ENCODE measurements at regions not wholly inside any gene's neighbourhood (a gene's known extent, or its start where the extent isn't known, plus 50 kb on each side); places are given as distances from the start of the nearest gene placed in this dataset.
"Not testable (repeated sequence)": the region's sequence is repeated elsewhere in the genome, so short reads cannot be mapped to it uniquely, and the experiment has no call there.

DNA sequence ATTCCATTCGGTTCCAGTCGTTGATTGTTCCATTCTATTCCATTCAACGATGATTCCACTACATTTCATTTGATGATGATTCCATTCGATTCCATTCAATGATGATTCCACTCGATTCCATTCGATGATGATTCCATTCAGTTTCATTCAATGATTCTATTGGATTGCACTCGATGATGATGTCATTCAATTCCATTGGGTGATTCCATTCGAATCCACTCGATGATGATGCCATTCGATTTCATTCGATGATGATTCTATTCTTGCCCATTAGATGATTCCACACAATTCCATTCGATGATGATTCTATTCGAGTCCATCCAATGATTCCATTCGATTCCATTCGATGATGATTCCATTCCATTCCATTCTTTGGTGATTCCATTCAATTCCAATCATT lies 1283.7 kb downstream of the TP53TG3F start:
- Mint-ChIP-seq H3K4me1 (ENCODE audit: low read depth in 2 of 2) (no peaks in the 10 kb centered on the region), H3K9me3 (peaks cover 35% of the 10 kb centered on the region), H3K27ac (no peak overlapping the region), H3K4me3 (no peak overlapping the region), H3K27me3 (no peaks in the 10 kb centered on the region), H3K36me3 (peaks cover 39% of the 10 kb centered on the region)
- ATAC-seq (no peak), DNase-seq (ENCODE audit: low spot score) (no peak)

DNA sequence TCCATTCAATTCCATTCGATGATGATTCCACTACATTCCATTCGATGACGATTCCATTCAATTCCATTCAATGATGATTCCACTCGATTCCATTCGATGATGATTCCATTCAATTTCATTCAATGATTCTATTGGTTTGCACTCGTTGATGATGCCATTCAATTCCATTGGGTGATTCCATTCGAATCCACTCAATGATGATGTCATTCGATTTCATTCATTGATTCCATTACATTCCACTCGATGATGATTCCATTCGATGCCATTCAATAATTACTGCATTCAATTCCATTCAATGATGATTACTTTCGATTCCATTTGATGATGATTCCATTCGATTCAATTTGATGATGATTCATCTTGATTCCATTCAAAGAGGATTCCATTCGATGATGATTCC lies 1299.4 kb downstream of the TP53TG3F start:
- Mint-ChIP-seq H3K27ac (no peak overlapping the region), H3K9me3 (peaks cover 74% of the 10 kb centered on the region)
- no peak for ATAC-seq

DNA sequence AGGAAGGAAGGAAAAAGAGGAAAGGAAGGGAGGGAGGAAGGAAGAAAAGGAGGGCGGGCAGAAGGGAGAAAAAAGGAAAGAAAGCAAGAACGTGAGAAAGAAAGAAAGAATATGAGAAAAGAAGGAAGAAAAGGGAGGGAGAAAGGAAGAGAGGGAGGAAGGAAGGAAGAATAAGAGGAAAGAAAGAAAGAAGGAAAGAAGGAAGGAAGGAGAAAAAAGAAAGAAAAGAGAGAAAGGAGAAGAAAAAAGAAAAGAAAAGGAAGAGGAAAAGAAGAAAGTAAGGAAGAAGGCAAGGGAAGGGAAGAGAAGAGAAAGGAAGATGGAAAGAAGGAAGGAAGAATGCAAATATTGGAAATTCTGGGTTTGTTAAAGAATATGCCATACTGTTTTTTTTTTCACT lies 1332.4 kb downstream of the TP53TG3F start:
- H3K4me1 Mint-ChIP-seq (ENCODE audit: low read depth in 2 of 2); H3K27ac Mint-ChIP-seq; ATAC-seq; H3K27me3 Mint-ChIP-seq; H3K4me3 Mint-ChIP-seq; DNase-seq (ENCODE audit: low spot score): not testable (repeated sequence)
- H3K36me3 Mint-ChIP-seq, result peaks cover 29% of the 10 kb centered on the region
- H3K9me3 Mint-ChIP-seq, result peaks cover 22% of the 10 kb centered on the region

More for the DNA sequence above, 1299.4 kb downstream of the TP53TG3F start:
- Mint-ChIP-seq H3K4me3 (no peak overlapping the region), H3K27me3 (no peaks in the 10 kb centered on the region), H3K36me3 (peaks cover 68% of the 10 kb centered on the region), H3K4me1 (ENCODE audit: low read depth in 2 of 2) (no peaks in the 10 kb centered on the region)
- no peak for DNase-seq (ENCODE audit: low spot score)

DNA sequence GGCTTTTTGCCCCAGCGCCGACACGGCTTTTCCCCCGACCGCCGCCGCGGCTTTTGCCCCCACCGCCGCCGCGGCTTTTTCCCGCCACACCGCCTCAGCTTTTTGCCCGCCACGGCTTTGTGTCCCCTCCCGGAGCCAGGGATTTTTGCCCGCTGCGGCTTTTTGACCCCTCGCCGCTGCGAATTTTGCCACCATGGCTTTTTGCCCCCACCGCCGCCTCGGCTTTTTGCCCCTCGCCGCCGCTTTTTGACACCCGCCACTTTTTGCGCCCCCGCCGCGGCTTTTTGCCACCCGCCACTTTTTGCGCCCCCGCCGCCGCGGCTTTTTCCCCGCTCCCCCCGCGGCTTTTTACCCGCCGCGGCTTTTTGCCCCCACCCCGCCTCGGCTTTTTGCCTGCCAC lies 1342.5 kb downstream of the TP53TG3F start:
- peaks cover 7% of the 10 kb centered on the region for H3K9me3 Mint-ChIP-seq
- DNase-seq (ENCODE audit: low spot score) (no peak), ATAC-seq (no peak)
- H3K4me1 Mint-ChIP-seq (ENCODE audit: low read depth in 2 of 2), result no peaks in the 10 kb centered on the region
- H3K36me3 Mint-ChIP-seq, result peaks cover 5% of the 10 kb centered on the region
- no peaks in the 10 kb centered on the region for H3K27me3 Mint-ChIP-seq
- H3K27ac Mint-ChIP-seq, result no peak overlapping the region
- no peak overlapping the region for H3K4me3 Mint-ChIP-seq

DNA sequence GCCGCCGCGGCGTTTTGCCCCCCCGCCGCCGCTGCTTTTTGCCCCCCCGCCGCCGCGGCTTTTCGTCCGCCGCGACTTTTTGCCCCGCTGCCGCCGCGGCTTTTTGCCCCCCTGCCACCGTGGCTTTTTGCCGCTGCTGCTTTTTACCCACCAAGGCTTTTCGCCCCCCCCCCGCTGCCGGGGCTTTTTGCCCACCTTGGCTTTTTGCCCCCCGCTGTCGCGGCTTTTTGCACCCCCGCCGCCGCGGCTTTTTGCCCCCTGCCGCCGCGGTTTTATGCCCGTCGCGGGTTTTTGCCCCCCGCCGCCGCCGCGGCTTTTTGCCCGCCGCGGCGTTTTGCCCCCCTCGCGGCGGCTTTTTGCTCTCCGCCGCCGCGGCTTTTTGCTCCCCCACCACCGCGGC lies 1343.0 kb downstream of the TP53TG3F start:
- Mint-ChIP-seq H3K27ac (no peak overlapping the region), H3K4me3 (no peak overlapping the region), H3K27me3 (no peaks in the 10 kb centered on the region), H3K9me3 (peaks cover 7% of the 10 kb centered on the region), H3K36me3 (peaks cover 5% of the 10 kb centered on the region), H3K4me1 (ENCODE audit: low read depth in 2 of 2) (no peaks in the 10 kb centered on the region)
- ATAC-seq (no peak), DNase-seq (ENCODE audit: low spot score) (no peak)

DNA sequence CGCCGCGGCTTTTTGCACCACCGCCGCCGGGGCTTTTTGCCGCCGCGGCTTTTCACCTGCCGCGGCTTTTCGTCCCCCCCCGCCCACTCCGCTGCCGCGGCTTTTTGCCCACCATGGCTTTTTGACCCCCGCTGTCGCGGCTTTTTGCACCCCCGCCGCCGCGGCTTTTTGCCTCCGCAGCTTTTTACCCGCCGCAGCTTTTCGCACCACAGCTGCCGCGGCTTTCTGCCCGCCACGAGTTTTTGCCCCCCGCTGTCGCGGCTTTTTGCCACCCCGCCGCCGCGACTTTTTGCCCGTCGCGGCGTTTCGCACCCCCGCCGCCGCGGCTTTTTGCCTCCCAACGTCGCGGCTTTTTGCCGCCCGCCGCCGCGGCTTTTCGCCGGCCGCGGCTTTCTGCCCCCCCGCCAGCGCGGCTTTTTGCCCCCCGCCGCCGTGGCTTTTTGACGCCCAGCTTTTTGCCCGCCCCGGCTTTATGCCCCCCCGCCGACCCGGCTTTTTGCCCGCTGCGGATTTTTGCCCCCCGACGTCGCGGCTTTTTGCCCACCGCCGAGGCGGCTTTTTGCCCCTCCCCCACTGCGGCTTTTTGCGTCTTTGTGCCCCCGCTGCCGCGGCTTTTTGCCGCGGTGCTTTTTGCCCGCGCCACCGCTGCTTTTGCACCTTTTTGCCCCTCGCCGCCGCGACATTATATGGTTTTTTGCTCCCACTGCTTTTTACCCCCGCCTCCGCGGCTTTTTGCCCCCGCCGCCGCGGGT lies 1343.6 kb downstream of the TP53TG3F start:
- Mint-ChIP-seq H3K9me3 (peaks cover 6% of the 10 kb centered on the region), H3K36me3 (peaks cover 4% of the 10 kb centered on the region), H3K4me1 (ENCODE audit: low read depth in 2 of 2) (no peaks in the 10 kb centered on the region), H3K4me3 (no peak overlapping the region), H3K27me3 (no peaks in the 10 kb centered on the region), H3K27ac (no peak overlapping the region)
- DNase-seq (ENCODE audit: low spot score) (no peak), ATAC-seq (no peak)

DNA sequence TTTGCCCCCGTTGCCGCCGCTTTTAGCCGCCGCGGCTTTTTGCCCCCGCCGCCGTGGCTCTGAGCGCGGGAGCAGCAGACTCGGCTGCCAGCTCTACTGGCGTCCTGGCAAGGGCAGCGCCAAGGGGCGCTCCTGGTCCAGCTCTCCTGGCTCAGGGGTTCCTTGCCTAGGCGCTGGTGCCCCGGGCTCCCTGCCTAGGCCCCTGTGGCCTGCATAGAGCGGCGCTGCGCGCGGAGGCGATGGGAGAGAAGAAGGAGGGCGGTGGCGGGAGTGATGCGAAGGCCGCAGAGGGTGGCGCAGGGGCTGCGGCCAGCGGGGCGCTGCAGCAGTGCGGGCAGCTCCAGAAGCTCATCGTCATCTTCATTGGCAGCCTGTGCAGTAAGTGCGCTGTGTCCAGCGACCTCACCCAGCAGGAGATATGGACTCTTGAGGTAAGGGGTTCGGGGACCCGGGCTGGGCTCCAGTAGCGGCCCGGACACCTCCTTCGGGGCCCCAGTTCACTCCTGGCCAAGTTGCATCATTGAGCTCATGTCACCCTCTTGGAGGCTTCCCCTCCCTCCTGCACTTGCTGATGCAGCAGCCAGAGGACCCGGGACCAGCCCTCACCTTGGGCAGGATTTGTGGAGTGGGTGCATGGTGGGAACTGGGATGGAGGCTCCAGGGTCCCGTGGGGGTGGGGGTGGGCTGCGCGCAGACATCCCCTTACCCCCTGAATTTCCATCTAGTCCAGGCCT lies 1344.4 kb downstream of the TP53TG3F start:
- Mint-ChIP-seq H3K27ac (no peak overlapping the region), H3K36me3 (no peaks in the 10 kb centered on the region), H3K4me1 (ENCODE audit: low read depth in 2 of 2) (no peaks in the 10 kb centered on the region), H3K9me3 (peaks cover 3% of the 10 kb centered on the region), H3K4me3 (no peak overlapping the region), H3K27me3 (no peaks in the 10 kb centered on the region)
- DNase-seq (ENCODE audit: low spot score) (no peak), ATAC-seq (no peak)

DNA sequence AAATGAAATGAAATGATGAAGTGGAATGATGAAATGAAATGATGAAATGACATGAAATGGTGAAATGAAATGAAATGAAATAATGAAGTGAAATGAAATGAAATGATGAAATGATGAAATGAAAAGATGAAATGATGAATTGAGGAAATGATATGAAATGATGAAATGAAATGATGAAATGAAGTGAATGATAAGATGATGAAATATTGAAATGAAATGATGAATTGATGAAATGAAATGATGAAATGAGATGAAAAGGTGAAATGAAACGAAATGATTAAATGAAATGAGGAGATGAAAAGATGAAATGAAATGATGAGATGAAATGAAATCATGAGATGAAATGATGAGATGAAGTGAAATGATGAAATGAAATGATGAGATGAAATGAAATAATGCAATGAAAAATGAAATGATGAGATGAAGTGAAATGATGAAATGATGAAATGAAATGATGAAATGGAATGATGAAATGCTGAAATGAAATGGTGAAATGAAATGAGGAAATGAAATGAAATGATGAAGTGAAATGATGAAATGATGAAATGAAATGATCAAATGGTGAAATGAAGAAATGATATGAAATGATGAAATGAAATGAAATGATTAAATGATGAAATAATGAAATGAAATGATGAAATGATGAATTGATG lies 1347.7 kb downstream of the TP53TG3F start:
- H3K27me3 Mint-ChIP-seq; H3K4me3 Mint-ChIP-seq; H3K4me1 Mint-ChIP-seq (ENCODE audit: low read depth in 2 of 2); ATAC-seq; DNase-seq (ENCODE audit: low spot score); H3K36me3 Mint-ChIP-seq; H3K27ac Mint-ChIP-seq; H3K9me3 Mint-ChIP-seq: not testable (repeated sequence)

DNA sequence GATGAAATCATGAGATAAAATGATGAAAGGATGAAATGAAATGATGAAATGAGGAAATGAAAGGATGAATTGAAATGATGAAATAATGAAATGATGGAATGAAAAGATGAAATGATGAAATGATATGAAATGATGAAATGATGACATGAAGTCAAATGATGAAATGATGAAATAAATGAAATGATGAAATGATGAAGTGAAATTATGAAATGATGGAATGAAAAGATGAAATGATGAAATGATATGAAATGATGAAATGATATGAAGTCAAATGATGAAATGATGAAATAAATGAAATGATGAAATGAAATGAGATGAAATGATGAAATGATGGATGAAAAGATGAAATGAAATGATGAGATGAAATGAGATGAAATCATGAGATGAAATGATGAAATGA lies 1348.4 kb downstream of the TP53TG3F start:
- H3K4me3 Mint-ChIP-seq; H3K27ac Mint-ChIP-seq; DNase-seq (ENCODE audit: low spot score); H3K36me3 Mint-ChIP-seq; H3K4me1 Mint-ChIP-seq (ENCODE audit: low read depth in 2 of 2); H3K9me3 Mint-ChIP-seq; H3K27me3 Mint-ChIP-seq; ATAC-seq: not testable (repeated sequence)

DNA sequence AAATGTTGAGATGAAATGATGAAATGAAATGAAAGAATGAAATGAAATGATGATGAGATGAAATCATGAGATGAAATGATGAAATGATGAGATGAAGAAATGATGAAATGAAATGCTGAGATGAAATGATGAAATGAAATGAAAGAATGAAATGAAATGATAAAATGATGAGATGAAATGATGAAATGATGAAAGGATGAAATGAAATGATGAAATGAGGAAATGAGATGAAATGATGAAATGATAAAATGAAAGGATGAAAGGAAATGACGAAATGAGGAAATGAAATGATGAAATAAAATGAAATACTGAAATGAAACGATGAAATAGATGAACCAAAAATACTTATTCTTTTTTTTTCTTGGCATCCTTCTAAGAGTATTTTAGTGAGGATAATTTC lies 1349.1 kb downstream of the TP53TG3F start:
- not testable (repeated sequence) for H3K9me3 Mint-ChIP-seq; H3K4me3 Mint-ChIP-seq; H3K27ac Mint-ChIP-seq; H3K36me3 Mint-ChIP-seq; H3K4me1 Mint-ChIP-seq (ENCODE audit: low read depth in 2 of 2); H3K27me3 Mint-ChIP-seq; DNase-seq (ENCODE audit: low spot score); ATAC-seq

All from natural killer cell treated with Interleukin-12 subunit alpha and Interleukin-12 subunit beta and Interleukin-15 and Interleukin-18, amount 100 ng/mL, for 72 hours (primary cell).